ENCODE measurements at regions not wholly inside any gene's neighbourhood (a gene's known extent, or its start where the extent isn't known, plus 50 kb on each side); places are given as distances from the start of the nearest gene placed in this dataset.

DNA sequence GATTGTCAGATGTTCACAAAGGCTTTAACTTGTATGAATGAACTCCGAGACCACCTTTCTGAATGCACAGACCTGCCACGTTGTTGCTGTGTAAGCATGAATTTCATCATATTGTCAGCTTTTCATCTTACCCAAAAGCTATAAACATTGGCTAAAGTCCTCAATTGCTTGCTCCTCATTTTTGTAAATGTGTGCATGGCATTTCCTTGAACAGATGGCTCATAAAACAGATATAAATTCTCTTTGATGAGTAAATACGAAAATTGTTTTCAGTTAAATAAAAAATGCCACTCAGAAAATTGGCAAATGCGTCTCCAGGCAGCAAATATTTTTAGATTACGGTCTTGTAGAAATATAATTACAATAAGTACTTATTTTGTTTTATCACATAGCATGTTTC, 226.0 kb upstream of the NDN start:
- intact Hi-C loops (cut with micrococcal nuclease; ENCODE audit: unreplicated experiment): no loop called here
- Mint-ChIP-seq H3K27ac (ENCODE audit: unreplicated experiment) (no peak overlapping the region), H3K9me3 (ENCODE audit: low read depth, unreplicated experiment) (peaks cover 3% of the 10 kb centered on the region), H3K4me3 (ENCODE audit: low read depth, unreplicated experiment) (no peak overlapping the region), H3K27me3 (ENCODE audit: unreplicated experiment) (no peaks in the 10 kb centered on the region), H3K4me1 (ENCODE audit: low read depth, unreplicated experiment) (no peaks in the 10 kb centered on the region), H3K36me3 (ENCODE audit: insufficient read depth, unreplicated experiment) (no peaks in the 10 kb centered on the region)
- no peak for DNase-seq
- no peak for TF ChIP-seq CTCF (IDR thresholded peaks at IDR 0.05; ENCODE audit: unreplicated experiment)
- CTCF ChIA-PET: no interaction called here
- BruUV-seq (replicated peaks): no TSS peak

- TF ChIP-seq CTCF (IDR thresholded peaks at IDR 0.05; ENCODE audit: unreplicated experiment): no peak
- Mint-ChIP-seq H3K27me3 (ENCODE audit: unreplicated experiment) (no peaks in the 10 kb centered on the region), H3K36me3 (ENCODE audit: insufficient read depth, unreplicated experiment) (no peaks in the 10 kb centered on the region), H3K4me3 (ENCODE audit: low read depth, unreplicated experiment) (no peak overlapping the region), H3K9me3 (ENCODE audit: low read depth, unreplicated experiment) (peaks cover 3% of the 10 kb centered on the region), H3K4me1 (ENCODE audit: low read depth, unreplicated experiment) (no peaks in the 10 kb centered on the region), H3K27ac (ENCODE audit: unreplicated experiment) (no peak overlapping the region)
- no peak for DNase-seq
- CTCF ChIA-PET: no interaction called here
- no TSS peak for BruUV-seq (replicated peaks)
- intact Hi-C loops (cut with micrococcal nuclease; ENCODE audit: unreplicated experiment): no loop called here
Measured at GRCh38 chr15:23913635-23914034, 226.5 kb upstream of the NDN start.

DNA sequence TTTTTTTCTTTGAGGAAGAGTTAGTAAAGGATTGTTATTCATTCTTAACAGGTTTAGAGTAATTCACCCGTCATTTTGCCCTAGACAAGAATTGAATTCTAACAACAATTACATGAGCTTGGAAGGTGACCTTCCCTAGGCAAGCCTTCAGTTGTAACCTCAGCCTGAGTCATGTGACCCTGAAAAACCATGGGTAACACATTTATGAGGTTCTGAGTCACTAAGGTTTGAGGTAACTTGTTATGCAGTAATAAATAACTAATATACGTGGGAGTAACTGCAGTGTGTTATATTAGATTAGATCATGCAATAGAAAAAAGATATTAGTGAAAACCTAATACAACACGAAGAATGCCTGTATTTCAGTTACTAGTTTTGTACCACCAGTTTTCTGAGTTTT, 237.6 kb upstream of the NDN start:
- Mint-ChIP-seq H3K27me3 (ENCODE audit: unreplicated experiment) (no peaks in the 10 kb centered on the region), H3K9me3 (ENCODE audit: low read depth, unreplicated experiment) (peaks cover 1% of the 10 kb centered on the region), H3K4me3 (ENCODE audit: low read depth, unreplicated experiment) (no peak overlapping the region), H3K4me1 (ENCODE audit: low read depth, unreplicated experiment) (no peaks in the 10 kb centered on the region), H3K27ac (ENCODE audit: unreplicated experiment) (no peak overlapping the region), H3K36me3 (ENCODE audit: insufficient read depth, unreplicated experiment) (no peaks in the 10 kb centered on the region)
- TF ChIP-seq CTCF (IDR thresholded peaks at IDR 0.05; ENCODE audit: unreplicated experiment): no peak
- no peak for DNase-seq
- intact Hi-C loops (cut with micrococcal nuclease; ENCODE audit: unreplicated experiment): no loop called here
- no TSS peak for BruUV-seq (replicated peaks)
- CTCF ChIA-PET: no interaction called here

- no peak for TF ChIP-seq CTCF (IDR thresholded peaks at IDR 0.05; ENCODE audit: unreplicated experiment)
- Mint-ChIP-seq H3K9me3 (ENCODE audit: low read depth, unreplicated experiment) (no peaks in the 10 kb centered on the region), H3K4me1 (ENCODE audit: low read depth, unreplicated experiment) (no peaks in the 10 kb centered on the region), H3K27me3 (ENCODE audit: unreplicated experiment) (no peaks in the 10 kb centered on the region), H3K4me3 (ENCODE audit: low read depth, unreplicated experiment) (no peak overlapping the region), H3K27ac (ENCODE audit: unreplicated experiment) (no peak overlapping the region), H3K36me3 (ENCODE audit: insufficient read depth, unreplicated experiment) (no peaks in the 10 kb centered on the region)
- intact Hi-C loops (cut with micrococcal nuclease; ENCODE audit: unreplicated experiment): no loop called here
- CTCF ChIA-PET: no interaction called here
- no peak for DNase-seq
- no TSS peak for BruUV-seq (replicated peaks)
Measured at GRCh38 chr15:23954931-23955330, 267.8 kb upstream of the NDN start.

All from Calu3 (cell line).